ENCODE measurements at regions not wholly inside any gene's neighbourhood (a gene's known extent, or its start where the extent isn't known, plus 50 kb on each side); places are given as distances from the start of the nearest gene placed in this dataset.

- TF ChIP-seq CTCF (IDR thresholded peaks at IDR 0.05; ENCODE audit: insufficient read depth, low read depth, low read length), result no peak
- DNase-seq (ENCODE audit: low read depth), result peak; percentile 86
- H3K4me3 ChIP-seq (ENCODE audit: low read depth, low read length), result no peak overlapping the region
Measured at GRCh38 chr12:94761559-94761958, 111.2 kb upstream of the TMCC3 start.

GRCh38 chr12:94760786-94761185 is 110.4 kb upstream of the TMCC3 start:
- no peak for TF ChIP-seq CTCF (IDR thresholded peaks at IDR 0.05; ENCODE audit: insufficient read depth, low read depth, low read length)
- no peak overlapping the region for H3K4me3 ChIP-seq (ENCODE audit: low read depth, low read length)
- DNase-seq (ENCODE audit: low read depth), result peak; percentile 68

- no peak for DNase-seq (ENCODE audit: low read depth)
- TF ChIP-seq CTCF (IDR thresholded peaks at IDR 0.05; ENCODE audit: insufficient read depth, low read depth, low read length), result no peak
- no peak overlapping the region for H3K4me3 ChIP-seq (ENCODE audit: low read depth, low read length)
Measured at GRCh38 chr12:94756789-94757188, 106.4 kb upstream of the TMCC3 start.

- H3K4me3 ChIP-seq (ENCODE audit: low read depth, low read length), result no peak overlapping the region
- no peak for DNase-seq (ENCODE audit: low read depth)
- TF ChIP-seq CTCF (IDR thresholded peaks at IDR 0.05; ENCODE audit: insufficient read depth, low read depth, low read length), result no peak
Measured at GRCh38 chr12:94755598-94755997, 105.2 kb upstream of the TMCC3 start.

- peak; percentile 42 for TF ChIP-seq CTCF (IDR thresholded peaks at IDR 0.05; ENCODE audit: insufficient read depth, low read depth, low read length)
- DNase-seq (ENCODE audit: low read depth), result no peak
- no peak overlapping the region for H3K4me3 ChIP-seq (ENCODE audit: low read depth, low read length)
Measured at GRCh38 chr12:94754653-94755052, 104.3 kb upstream of the TMCC3 start.

GRCh38 chr12:94753036-94753679 is 102.8 kb upstream of the TMCC3 start:
- H3K4me3 ChIP-seq (ENCODE audit: low read depth, low read length), result no peak overlapping the region
- DNase-seq (ENCODE audit: low read depth), result peak; percentile 39
- TF ChIP-seq CTCF (IDR thresholded peaks at IDR 0.05; ENCODE audit: insufficient read depth, low read depth, low read length), result no peak

GRCh38 chr12:94750864-94751263 is 100.5 kb upstream of the TMCC3 start:
- no peak for DNase-seq (ENCODE audit: low read depth)
- H3K4me3 ChIP-seq (ENCODE audit: low read depth, low read length), result no peak overlapping the region
- TF ChIP-seq CTCF (IDR thresholded peaks at IDR 0.05; ENCODE audit: insufficient read depth, low read depth, low read length), result no peak
